Suprapubic skin (tissue), 3 donors: ENCODE measurements at regions not wholly inside any gene's neighbourhood (a gene's known extent, or its start where the extent isn't known, plus 50 kb on each side); places are given as distances from the start of the nearest gene placed in this dataset.

Experiments
- POLR2A ChIP-seq, 2 donors: fragments of 450-650 bp; IDR thresholded peaks; one replicate each; pipeline ENCODE4 v1.6.1; 2017; ENCODE audit warnings: antibody characterized with exemption in 2 of 2, mild to moderate bottlenecking in 2 of 2, moderate library complexity in 2 of 2
- TF ChIP-seq, protein P1 (sequence below), 2 donors: fragments of 200-600 bp in 1 of 2; fragments of 450-650 bp in 1 of 2; sonication (generic) in 1 of 2; IDR thresholded peaks; one replicate each; pipeline ENCODE4 v1.5.1; 2016 to 2019; ENCODE audit warnings: antibody characterized with exemption in 2 of 2, mild to moderate bottlenecking in 1 of 2, moderate library complexity in 1 of 2

DNA sequence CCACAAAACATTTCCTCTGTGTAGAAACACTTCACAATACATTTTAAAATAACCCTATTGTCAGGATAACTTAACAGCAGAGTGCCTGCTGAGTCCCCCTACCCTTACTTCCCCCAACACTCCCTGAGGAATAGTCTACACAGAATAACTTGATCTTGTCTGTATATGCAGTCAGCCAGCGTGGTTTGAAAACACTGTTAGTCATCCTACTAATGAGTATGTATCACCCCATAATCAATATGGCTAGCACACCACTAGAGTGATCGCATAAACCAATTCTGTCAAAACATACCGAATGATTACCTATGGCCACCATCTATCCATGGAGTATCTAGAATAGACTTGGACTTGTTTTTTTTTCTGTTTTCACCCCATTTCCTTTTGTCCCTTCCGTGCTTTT lies 152.7 kb upstream of the NECTIN3 start:
- TF ChIP-seq, protein P1, sequence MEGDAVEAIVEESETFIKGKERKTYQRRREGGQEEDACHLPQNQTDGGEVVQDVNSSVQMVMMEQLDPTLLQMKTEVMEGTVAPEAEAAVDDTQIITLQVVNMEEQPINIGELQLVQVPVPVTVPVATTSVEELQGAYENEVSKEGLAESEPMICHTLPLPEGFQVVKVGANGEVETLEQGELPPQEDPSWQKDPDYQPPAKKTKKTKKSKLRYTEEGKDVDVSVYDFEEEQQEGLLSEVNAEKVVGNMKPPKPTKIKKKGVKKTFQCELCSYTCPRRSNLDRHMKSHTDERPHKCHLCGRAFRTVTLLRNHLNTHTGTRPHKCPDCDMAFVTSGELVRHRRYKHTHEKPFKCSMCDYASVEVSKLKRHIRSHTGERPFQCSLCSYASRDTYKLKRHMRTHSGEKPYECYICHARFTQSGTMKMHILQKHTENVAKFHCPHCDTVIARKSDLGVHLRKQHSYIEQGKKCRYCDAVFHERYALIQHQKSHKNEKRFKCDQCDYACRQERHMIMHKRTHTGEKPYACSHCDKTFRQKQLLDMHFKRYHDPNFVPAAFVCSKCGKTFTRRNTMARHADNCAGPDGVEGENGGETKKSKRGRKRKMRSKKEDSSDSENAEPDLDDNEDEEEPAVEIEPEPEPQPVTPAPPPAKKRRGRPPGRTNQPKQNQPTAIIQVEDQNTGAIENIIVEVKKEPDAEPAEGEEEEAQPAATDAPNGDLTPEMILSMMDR (IDR thresholded peaks at IDR 0.05) = no peak
- TF ChIP-seq POLR2A (IDR thresholded peaks at IDR 0.05) = no peak
